ENCODE measurements at regions not wholly inside any gene's neighbourhood (a gene's known extent, or its start where the extent isn't known, plus 50 kb on each side); places are given as distances from the start of the nearest gene placed in this dataset.

GRCh38 chr5:133670336-133670735 is 58.0 kb upstream of the FSTL4 start:
- no peak for FAIRE-seq
- DNase-seq (ENCODE audit: low read depth, low spot score): no peak
- 58% methylated on average over 2 of the region's 2 CpGs for WGBS (ENCODE audit: insufficient coverage, insufficient replicate concordance, low lambda C conversion rate, missing lambda C conversion rate)
- H3K4me3 ChIP-seq: no peak overlapping the region
- H3K4me1 ChIP-seq (ENCODE audit: control insufficient read depth, insufficient read depth, low read length): no peaks in the 10 kb centered on the region
- BruUV-seq (replicated peaks): no TSS peak
- H3K27ac ChIP-seq (ENCODE audit: control insufficient read depth, insufficient read depth): no peak overlapping the region
- intact Hi-C loops (cut with micrococcal nuclease; ENCODE audit: unreplicated experiment) (no loop called here), in situ Hi-C loops (cut with MboI) (no loop called here)
- H3K9me3 ChIP-seq (replicated peaks; ENCODE audit: control insufficient read depth, insufficient read depth, low read length): no peaks in the 10 kb centered on the region
- no peak for TF ChIP-seq BRCA1 (IDR thresholded peaks at IDR 0.05; ENCODE audit: low read depth, low read length)
- TF ChIP-seq LARP7 (IDR thresholded peaks at IDR 0.05): no peak
- no peak for TF ChIP-seq IRF4 (IDR thresholded peaks at IDR 0.05; ENCODE audit: low read depth, low read length)
- CTCF ChIA-PET: no interaction called here
- H3K36me3 ChIP-seq (ENCODE audit: control insufficient read depth in 2 of 2, insufficient read depth in 2 of 2, low read length in 1 of 2): no peaks in the 10 kb centered on the region
- no peaks in the 10 kb centered on the region for H3K79me2 ChIP-seq (ENCODE audit: control insufficient read depth, insufficient read depth, low read length)
- H2AFZ ChIP-seq (ENCODE audit: control insufficient read depth, low read depth, low read length): no peak overlapping the region
- H4K20me1 ChIP-seq (ENCODE audit: control insufficient read depth, insufficient read depth): no peaks in the 10 kb centered on the region
- RAD21 ChIA-PET (ENCODE audit: unreplicated experiment): no interaction called here
- SMC1A ChIA-PET (ENCODE audit: uncharacterized antibody, unreplicated experiment): no interaction called here
- no peak for ATAC-seq
- no peak overlapping the region for H3K4me2 ChIP-seq (ENCODE audit: control insufficient read depth, insufficient read depth)
- H3K27me3 ChIP-seq (replicated peaks in 1 of 2; ENCODE audit: control insufficient read depth in 2 of 2, insufficient read depth in 2 of 2, low read length in 1 of 2): peaks cover 3 to 16% of the 10 kb centered on the region in 2 experiments; a peak in 3 of 4 replicates
- no peak overlapping the region for H3K9ac ChIP-seq (ENCODE audit: control insufficient read depth, insufficient read depth, low read length)
- POLR2A ChIA-PET: no interaction called here

- no peak for DNase-seq (ENCODE audit: low read depth, low spot score)
- in situ Hi-C loops (cut with MboI): no loop called here
- no peak overlapping the region for H3K9ac ChIP-seq (ENCODE audit: control insufficient read depth, insufficient read depth, low read length)
- no peaks in the 10 kb centered on the region for H3K79me2 ChIP-seq (ENCODE audit: control insufficient read depth, insufficient read depth, low read length)
- no peak overlapping the region for H3K4me3 ChIP-seq
- no peak for ATAC-seq
- no peaks in the 10 kb centered on the region for H3K36me3 ChIP-seq (ENCODE audit: control insufficient read depth in 2 of 2, insufficient read depth in 2 of 2, low read length in 1 of 2)
- no peaks in the 10 kb centered on the region for H4K20me1 ChIP-seq (ENCODE audit: control insufficient read depth, insufficient read depth)
- intact Hi-C loops (cut with micrococcal nuclease; ENCODE audit: unreplicated experiment): no loop called here
- CTCF ChIA-PET: no interaction called here
- RAD21 ChIA-PET (ENCODE audit: unreplicated experiment): no interaction called here
- FAIRE-seq: no peak
- no TSS peak for BruUV-seq (replicated peaks)
- no peak overlapping the region for H3K27ac ChIP-seq (ENCODE audit: control insufficient read depth, insufficient read depth)
- POLR2A ChIA-PET: no interaction called here
- H3K27me3 ChIP-seq (replicated peaks in 1 of 2; ENCODE audit: control insufficient read depth in 2 of 2, insufficient read depth in 2 of 2, low read length in 1 of 2): peaks cover 3 to 16% of the 10 kb centered on the region in 2 experiments; a peak in 3 of 4 replicates
- no peak overlapping the region for H2AFZ ChIP-seq (ENCODE audit: control insufficient read depth, low read depth, low read length)
- no peaks in the 10 kb centered on the region for H3K9me3 ChIP-seq (replicated peaks; ENCODE audit: control insufficient read depth, insufficient read depth, low read length)
- TF ChIP-seq MXI1 (IDR thresholded peaks at IDR 0.05; ENCODE audit: low read depth, low read length) (no peak), CREM (IDR thresholded peaks at IDR 0.05; ENCODE audit: low read depth) (no peak), SIN3A (IDR thresholded peaks at IDR 0.05; ENCODE audit: low read depth, low read length) (no peak), E2F4 (IDR thresholded peaks at IDR 0.05; ENCODE audit: low read depth, low read length) (no peak), MYB (IDR thresholded peaks at IDR 0.05; ENCODE audit: borderline replicate concordance, low read depth, low read length) (no peak), BMI1 (IDR thresholded peaks at IDR 0.05; ENCODE audit: borderline replicate concordance) (no peak), ZSCAN29 (IDR thresholded peaks at IDR 0.05) (no peak), BCL11A (IDR thresholded peaks at IDR 0.05; ENCODE audit: low read depth, low read length) (no peak), DPF2 (IDR thresholded peaks at IDR 0.05) (no peak), IRF4 (IDR thresholded peaks at IDR 0.05; ENCODE audit: low read depth, low read length) (no peak), NFIC (IDR thresholded peaks at IDR 0.05; ENCODE audit: low read depth, low read length) (no peak), SREBF1 (IDR thresholded peaks at IDR 0.05; ENCODE audit: low read length) (no peak), GATAD2B (conservative IDR thresholded peaks at IDR 0.05; ENCODE audit: low read depth) (no peak), HCFC1 (IDR thresholded peaks at IDR 0.05; ENCODE audit: low read length) (no peak)
- no peak overlapping the region for H3K4me2 ChIP-seq (ENCODE audit: control insufficient read depth, insufficient read depth)
- no peaks in the 10 kb centered on the region for H3K4me1 ChIP-seq (ENCODE audit: control insufficient read depth, insufficient read depth, low read length)
- 39% methylated on average over 6 of the region's 6 CpGs for WGBS (ENCODE audit: insufficient coverage, insufficient replicate concordance, low lambda C conversion rate, missing lambda C conversion rate)
- SMC1A ChIA-PET (ENCODE audit: uncharacterized antibody, unreplicated experiment): no interaction called here
Measured at GRCh38 chr5:133669472-133669871, 57.1 kb upstream of the FSTL4 start.
